GM18517 (cell line): ENCODE measurements at regions not wholly inside any gene's neighbourhood (a gene's known extent, or its start where the extent isn't known, plus 50 kb on each side); places are given as distances from the start of the nearest gene placed in this dataset.

Experiments
- ATAC-seq: cut with Tn5 transposase; IDR thresholded peaks from one replicate; pipeline ENCODE4 v1.9.1; 2021; ENCODE audit warnings: mild to moderate bottlenecking, moderate library complexity; ENCODE audit not compliant: unreplicated experiment

GRCh38 chr5:82384034-82384750, 106.0 kb upstream of the RPS23 start:
- no peak for ATAC-seq

GRCh38 chr5:82381591-82381990, 103.4 kb upstream of the RPS23 start:
- ATAC-seq, result no peak

- ATAC-seq, result no peak
Measured at GRCh38 chr5:82376307-82376706, 98.2 kb upstream of the RPS23 start.

GRCh38 chr5:82375488-82376244, 97.5 kb upstream of the RPS23 start:
- no peak for ATAC-seq

- peak; percentile 65 for ATAC-seq
Measured at GRCh38 chr5:82374637-82375036, 96.5 kb upstream of the RPS23 start.

GRCh38 chr5:82367930-82368329, 89.8 kb upstream of the RPS23 start:
- no peak for ATAC-seq

GRCh38 chr5:82365744-82366228, 87.6 kb upstream of the RPS23 start:
- no peak for ATAC-seq

- no peak for ATAC-seq
Measured at GRCh38 chr5:82365026-82365425, 86.9 kb upstream of the RPS23 start.

- ATAC-seq, result no peak
Measured at GRCh38 chr5:82364497-82364896, 86.3 kb upstream of the RPS23 start.

- no peak for ATAC-seq
Measured at GRCh38 chr5:82363524-82363923, 85.4 kb upstream of the RPS23 start.

- no peak for ATAC-seq
Measured at GRCh38 chr5:82362636-82363035, 84.5 kb upstream of the RPS23 start.

GRCh38 chr5:82360022-82360421, 81.9 kb upstream of the RPS23 start:
- ATAC-seq, result no peak

GRCh38 chr5:82359272-82359671, 81.1 kb upstream of the RPS23 start:
- ATAC-seq, result no peak

- no peak for ATAC-seq
Measured at GRCh38 chr5:82358457-82358856, 80.3 kb upstream of the RPS23 start.

GRCh38 chr5:82356808-82357671, 78.9 kb upstream of the RPS23 start:
- no peak for ATAC-seq

- ATAC-seq, result no peak
Measured at GRCh38 chr5:82356021-82356420, 77.9 kb upstream of the RPS23 start.

GRCh38 chr5:82355496-82355895, 77.3 kb upstream of the RPS23 start:
- no peak for ATAC-seq

GRCh38 chr5:82355053-82355452, 76.9 kb upstream of the RPS23 start:
- ATAC-seq, result no peak

GRCh38 chr5:82354543-82354942, 76.4 kb upstream of the RPS23 start:
- no peak for ATAC-seq

- ATAC-seq, result no peak
Measured at GRCh38 chr5:82353522-82353921, 75.4 kb upstream of the RPS23 start.

GRCh38 chr5:82352146-82352791, 74.1 kb upstream of the RPS23 start:
- ATAC-seq, result peak; percentile 8
